OCI-LY1 (cell line): ENCODE measurements at regions not wholly inside any gene's neighbourhood (a gene's known extent, or its start where the extent isn't known, plus 50 kb on each side); places are given as distances from the start of the nearest gene placed in this dataset.

Experiments
- CTCF ChIP-seq: fragments of 200-600 bp; sonication (generic), shearing (Covaris generic); IDR thresholded peaks from 2 replicates; pipeline ENCODE4 v1.5.1; 2017; ENCODE audit warnings: mild to moderate bottlenecking, antibody characterized with exemption, low read length, moderate library complexity, mixed read lengths
- EZH2 ChIP-seq: fragments of 200-600 bp; sonication (generic), shearing (Covaris generic); IDR thresholded peaks from 2 replicates; pipeline ENCODE4 v1.8.0; 2017; ENCODE audit warnings: borderline replicate concordance, mixed run types, mild to moderate bottlenecking, antibody characterized with exemption, low read length, moderate library complexity, mixed read lengths

GRCh38 chr4:53716011-53716410 is 124.7 kb upstream of the LNX1 start:
- TF ChIP-seq EZH2 (no peak), CTCF (no peak)
